ENCODE measurements at regions not wholly inside any gene's neighbourhood (a gene's known extent, or its start where the extent isn't known, plus 50 kb on each side); places are given as distances from the start of the nearest gene placed in this dataset.
"Not testable (repeated sequence)": the region's sequence is repeated elsewhere in the genome, so short reads cannot be mapped to it uniquely, and the experiment has no call there.

DNA sequence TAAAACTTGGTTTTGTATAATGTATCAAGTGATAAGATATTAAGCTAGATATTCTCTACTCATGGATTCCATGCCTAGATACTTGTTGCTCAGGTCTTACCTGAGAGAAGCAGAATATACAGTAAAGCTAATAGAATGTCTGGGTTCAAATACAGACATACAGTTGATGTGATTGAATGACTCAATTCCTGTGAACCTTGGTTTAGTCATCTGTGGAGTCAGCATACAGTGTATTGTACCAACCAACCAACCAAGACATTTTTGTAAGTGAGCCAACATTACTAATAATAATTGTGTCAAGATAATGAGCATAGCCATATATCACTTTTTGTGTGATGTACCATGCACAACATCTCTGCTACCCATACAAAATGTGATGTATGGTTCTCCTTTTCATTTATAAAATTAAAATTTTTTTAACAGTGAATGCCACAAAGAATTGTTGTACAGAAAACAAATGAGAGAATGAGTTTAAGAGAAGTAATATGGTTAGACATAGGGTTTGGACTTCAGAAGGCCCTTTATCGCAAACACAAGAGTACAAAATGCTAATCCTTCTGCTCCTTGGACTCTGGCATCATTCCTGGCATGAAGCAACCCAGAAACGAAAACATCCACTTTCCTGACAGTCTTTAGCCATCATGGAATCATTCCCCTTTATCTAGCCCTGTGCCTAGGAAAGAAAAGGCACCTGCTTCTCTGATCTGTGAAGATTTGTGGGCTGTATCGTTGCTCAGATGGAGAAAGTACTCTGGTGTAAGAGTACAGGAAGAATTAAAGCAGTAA is 977.2 kb upstream of the USP15 start:
- no peak overlapping the region for H3K9ac ChIP-seq (ENCODE audit: low read depth in 2 of 2, low read length in 2 of 2)
- no peaks in the 10 kb centered on the region for H3K27me3 ChIP-seq
- DNase-seq: no peak
- intact Hi-C loops (cut with DNase I): no loop called here
- no peaks in the 10 kb centered on the region for H3K36me3 ChIP-seq
- TF ChIP-seq CTCF (IDR thresholded peaks at IDR 0.05): no peak
- no peaks in the 10 kb centered on the region for H3K9me3 ChIP-seq
- H3K27ac ChIP-seq: no peak overlapping the region
- no peaks in the 10 kb centered on the region for H3K4me1 ChIP-seq
- H3K4me3 ChIP-seq: no peak overlapping the region

- no peaks in the 10 kb centered on the region for H3K27me3 ChIP-seq
- intact Hi-C loops (cut with DNase I): no loop called here
- no peak overlapping the region for H3K9ac ChIP-seq (ENCODE audit: low read depth in 2 of 2, low read length in 2 of 2)
- DNase-seq: no peak
- no peaks in the 10 kb centered on the region for H3K4me1 ChIP-seq
- H3K36me3 ChIP-seq: no peaks in the 10 kb centered on the region
- H3K9me3 ChIP-seq: no peaks in the 10 kb centered on the region
- no peak for TF ChIP-seq CTCF (IDR thresholded peaks at IDR 0.05)
- H3K4me3 ChIP-seq: no peak overlapping the region
- H3K27ac ChIP-seq: no peak overlapping the region
Measured at GRCh38 chr12:61290473-61290872, 969.7 kb upstream of the USP15 start.

DNA sequence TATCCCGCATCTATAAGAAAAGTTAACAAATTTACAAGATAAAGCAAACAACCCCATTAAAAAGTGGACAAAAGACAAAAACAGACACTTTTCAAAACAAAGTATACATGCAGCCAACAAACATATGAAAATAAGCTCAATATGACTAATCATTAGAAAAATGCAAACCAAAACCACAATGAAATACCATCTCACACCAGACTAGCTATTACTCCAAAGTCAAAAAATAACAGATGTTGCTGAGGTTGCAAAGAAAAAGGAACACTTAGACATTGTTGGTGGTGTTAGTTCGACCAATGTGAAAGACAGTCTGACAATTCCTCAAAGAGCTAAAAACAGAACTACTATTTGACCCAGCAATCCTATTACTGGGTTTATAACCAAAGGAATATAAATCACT is 968.6 kb upstream of the USP15 start:
- Histone ChIP-seq H3K27me3 (no peaks in the 10 kb centered on the region), H3K9me3 (no peaks in the 10 kb centered on the region), H3K4me3 (no peak overlapping the region), H3K27ac (no peak overlapping the region), H3K4me1 (no peaks in the 10 kb centered on the region), H3K36me3 (no peaks in the 10 kb centered on the region), H3K9ac (ENCODE audit: low read depth in 2 of 2, low read length in 2 of 2) (no peak overlapping the region)
- no peak for DNase-seq
- no peak for TF ChIP-seq CTCF (IDR thresholded peaks at IDR 0.05)
- intact Hi-C loops (cut with DNase I): no loop called here

DNA sequence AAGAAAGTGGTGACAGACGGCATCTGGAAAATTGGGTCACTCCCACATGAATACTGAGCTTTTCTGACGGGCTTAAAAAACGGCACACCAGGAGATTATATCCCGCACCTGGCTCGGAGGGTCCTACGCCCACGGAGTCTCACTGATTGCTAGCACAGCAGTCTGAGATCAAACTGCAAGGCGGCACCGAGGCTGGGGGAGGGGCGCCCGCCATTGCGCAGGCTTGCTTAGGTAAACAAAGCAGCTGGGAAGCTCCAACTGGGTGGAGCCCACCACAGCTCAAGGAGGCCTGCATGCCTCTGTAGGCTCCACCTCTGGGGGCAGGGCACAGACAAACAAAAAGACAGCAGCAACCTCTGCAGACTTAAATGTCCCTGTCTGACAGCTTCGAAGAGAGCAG is 966.2 kb upstream of the USP15 start:
- H3K4me1 ChIP-seq; intact Hi-C loops (cut with DNase I); H3K9me3 ChIP-seq; DNase-seq; H3K4me3 ChIP-seq; H3K27me3 ChIP-seq; H3K27ac ChIP-seq; H3K36me3 ChIP-seq; H3K9ac ChIP-seq (ENCODE audit: low read depth in 2 of 2, low read length in 2 of 2): not testable (repeated sequence)

GRCh38 chr12:61301817-61302216 is 958.4 kb upstream of the USP15 start:
- H3K9me3 ChIP-seq: no peaks in the 10 kb centered on the region
- no peak for DNase-seq
- H3K27ac ChIP-seq: no peak overlapping the region
- H3K9ac ChIP-seq (ENCODE audit: low read depth in 2 of 2, low read length in 2 of 2): no peak overlapping the region
- no peak overlapping the region for H3K4me3 ChIP-seq
- H3K27me3 ChIP-seq: no peaks in the 10 kb centered on the region
- intact Hi-C loops (cut with DNase I): no loop called here
- no peak for TF ChIP-seq CTCF (IDR thresholded peaks at IDR 0.05)
- H3K4me1 ChIP-seq: no peaks in the 10 kb centered on the region
- H3K36me3 ChIP-seq: no peaks in the 10 kb centered on the region

DNA sequence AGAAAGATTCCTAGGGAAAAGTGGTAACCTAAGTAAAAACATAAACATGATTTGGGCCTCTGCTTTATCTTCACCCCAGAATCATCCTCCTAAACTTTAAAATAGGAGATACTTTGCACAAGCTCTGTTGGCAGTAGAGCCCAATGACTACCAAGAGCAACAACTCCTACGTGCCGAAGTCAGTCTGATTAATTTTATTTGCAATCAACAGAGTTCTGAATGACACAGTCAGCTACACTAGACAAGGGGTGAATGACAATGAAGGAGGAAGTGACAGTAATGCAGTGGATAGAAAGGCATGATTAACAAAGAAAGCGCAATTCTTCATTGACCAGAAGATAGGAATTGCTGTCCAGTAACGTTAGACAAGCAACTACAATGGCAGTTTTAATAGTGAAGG is 957.9 kb upstream of the USP15 start:
- intact Hi-C loops (cut with DNase I): no loop called here
- no peak overlapping the region for H3K4me3 ChIP-seq
- no peak overlapping the region for H3K9ac ChIP-seq (ENCODE audit: low read depth in 2 of 2, low read length in 2 of 2)
- no peaks in the 10 kb centered on the region for H3K27me3 ChIP-seq
- TF ChIP-seq CTCF (IDR thresholded peaks at IDR 0.05): no peak
- no peaks in the 10 kb centered on the region for H3K4me1 ChIP-seq
- no peak for DNase-seq
- H3K9me3 ChIP-seq: no peaks in the 10 kb centered on the region
- no peak overlapping the region for H3K27ac ChIP-seq
- H3K36me3 ChIP-seq: no peaks in the 10 kb centered on the region

Measured in colonic mucosa (tissue), 4 donors.